T-helper 2 cell treated with Interferon-gamma antibody and Interleukin-4, amounts not matched to agents 5 μg/mL and 100 μg/mL, for 36 hours (primary cell): ENCODE measurements at regions not wholly inside any gene's neighbourhood (a gene's known extent, or its start where the extent isn't known, plus 50 kb on each side); places are given as distances from the start of the nearest gene placed in this dataset.

Source experiments
- DNase-seq: peaks from one replicate; pipeline ENCODE4 v3.0.0; 2021; ENCODE audit warnings: low spot score
- H3K27ac Mint-ChIP-seq: one replicate; pipeline ENCODE4 v1.8.0; 2021; ENCODE audit warnings: mild to moderate bottlenecking, mixed read lengths
- H3K27me3 Mint-ChIP-seq: one replicate; pipeline ENCODE4 v1.8.0; 2021; ENCODE audit warnings: low read depth, mixed read lengths
- H3K36me3 Mint-ChIP-seq: one replicate; pipeline ENCODE4 v1.8.0; 2021; ENCODE audit warnings: low read depth, mixed read lengths
- H3K4me1 Mint-ChIP-seq: one replicate; pipeline ENCODE4 v1.8.0; 2021; ENCODE audit warnings: low read depth, mixed read lengths
- H3K4me3 Mint-ChIP-seq: one replicate; pipeline ENCODE4 v1.8.0; 2022; ENCODE audit warnings: mild to moderate bottlenecking, moderate library complexity, mixed read lengths
- H3K9me3 Mint-ChIP-seq: one replicate; pipeline ENCODE4 v1.8.0; 2021; ENCODE audit warnings: mixed read lengths

DNA sequence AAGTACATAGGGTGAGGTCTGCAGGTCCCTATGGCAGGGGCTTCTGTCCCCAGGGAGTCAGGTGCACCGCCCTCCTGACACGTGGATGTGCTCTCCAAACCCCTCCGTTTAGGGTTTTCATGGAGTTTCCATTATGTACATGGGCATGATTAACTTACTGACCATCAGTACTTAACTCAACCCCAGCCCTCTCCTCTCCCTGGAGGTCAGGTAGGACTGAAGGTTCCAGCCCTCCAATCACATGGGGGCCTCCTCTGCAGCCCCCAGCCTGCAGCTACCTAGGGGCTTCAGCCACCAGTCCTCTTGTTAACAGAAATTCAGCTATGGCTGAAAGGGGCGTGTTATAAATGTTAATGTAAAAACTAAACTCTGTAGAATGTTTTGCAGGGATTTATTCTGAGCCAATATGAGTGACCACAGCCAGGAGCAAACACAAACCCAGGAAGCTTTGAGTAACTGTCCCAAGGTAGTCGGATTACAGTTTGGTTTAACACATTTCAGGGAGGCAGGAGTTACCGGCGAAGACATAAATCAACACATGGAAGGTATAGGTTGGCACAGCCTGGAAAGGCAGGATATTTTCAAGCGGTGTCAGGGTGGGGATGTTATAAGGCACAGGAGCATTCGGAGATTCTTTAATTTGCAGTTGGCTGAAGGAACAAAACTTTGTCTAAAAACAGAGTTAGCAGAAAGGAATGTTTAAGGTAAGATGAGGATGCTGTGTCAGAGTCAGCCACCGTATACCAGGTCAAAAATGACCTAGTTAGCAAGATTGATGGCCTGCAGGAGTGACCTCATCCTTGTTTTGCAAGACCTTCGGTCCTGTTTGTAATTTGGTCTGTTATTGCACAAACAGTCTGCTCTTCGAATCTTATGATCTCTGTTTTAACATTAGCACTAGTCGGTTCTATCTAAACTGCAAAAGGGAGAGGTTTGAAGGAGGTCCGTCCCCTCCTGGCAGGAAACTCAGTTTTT lies 75.2 kb downstream of the TNFAIP2 start:
- no peaks in the 10 kb centered on the region for H3K4me1 Mint-ChIP-seq
- no peak overlapping the region for H3K4me3 Mint-ChIP-seq
- no peak overlapping the region for H3K27ac Mint-ChIP-seq
- no peak for DNase-seq
- peaks cover 2% of the 10 kb centered on the region for H3K27me3 Mint-ChIP-seq
- no peaks in the 10 kb centered on the region for H3K36me3 Mint-ChIP-seq
- H3K9me3 Mint-ChIP-seq: no peaks in the 10 kb centered on the region

DNA sequence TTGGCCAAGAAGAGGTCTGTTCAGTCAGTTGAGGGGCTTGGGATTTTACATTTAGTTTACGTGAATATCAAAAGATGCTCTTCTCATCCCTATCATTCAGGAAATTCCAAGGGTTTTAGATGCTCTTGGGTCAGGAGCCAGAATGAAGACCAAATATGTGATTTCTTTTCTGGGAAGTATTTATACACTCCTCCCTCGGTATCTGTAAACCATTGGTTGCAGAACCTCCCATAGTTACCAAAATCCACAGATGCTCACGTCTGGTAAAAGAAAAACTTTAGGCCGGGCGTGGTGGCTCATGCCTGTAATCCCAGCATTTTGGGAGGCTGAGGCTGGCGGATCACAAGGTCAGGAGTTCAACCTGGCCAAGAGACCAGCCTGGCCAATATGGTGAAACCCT lies 75.9 kb downstream of the TNFAIP2 start:
- H3K9me3 Mint-ChIP-seq: peaks cover 6% of the 10 kb centered on the region
- no peak overlapping the region for H3K27ac Mint-ChIP-seq
- no peaks in the 10 kb centered on the region for H3K36me3 Mint-ChIP-seq
- peaks cover 2% of the 10 kb centered on the region for H3K27me3 Mint-ChIP-seq
- no peaks in the 10 kb centered on the region for H3K4me1 Mint-ChIP-seq
- no peak for DNase-seq
- H3K4me3 Mint-ChIP-seq: no peak overlapping the region

DNA sequence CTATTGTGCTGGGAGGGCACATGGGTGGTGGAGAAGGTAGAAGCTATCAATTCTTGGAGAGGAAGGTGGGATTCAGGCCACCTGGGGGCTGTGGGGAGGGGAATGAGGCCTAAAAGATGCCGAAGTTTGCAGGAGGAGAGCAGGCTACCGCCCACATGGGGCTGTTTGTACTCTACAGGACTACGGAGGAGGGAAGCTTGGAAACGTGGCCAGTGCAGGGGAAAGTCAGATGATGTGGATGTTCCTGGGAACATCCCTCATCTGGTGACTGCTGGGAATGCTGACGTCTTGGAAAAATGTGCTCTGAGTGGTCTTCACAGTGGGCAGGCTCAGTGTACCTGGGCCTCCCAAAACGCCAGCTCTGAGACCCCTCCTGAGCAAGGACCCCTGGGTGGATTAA lies 78.5 kb downstream of the TNFAIP2 start:
- Mint-ChIP-seq H3K4me3 (no peak overlapping the region), H3K9me3 (peaks cover 13% of the 10 kb centered on the region), H3K27me3 (peaks cover 6% of the 10 kb centered on the region), H3K27ac (no peak overlapping the region), H3K36me3 (no peaks in the 10 kb centered on the region), H3K4me1 (no peaks in the 10 kb centered on the region)
- DNase-seq: no peak

DNA sequence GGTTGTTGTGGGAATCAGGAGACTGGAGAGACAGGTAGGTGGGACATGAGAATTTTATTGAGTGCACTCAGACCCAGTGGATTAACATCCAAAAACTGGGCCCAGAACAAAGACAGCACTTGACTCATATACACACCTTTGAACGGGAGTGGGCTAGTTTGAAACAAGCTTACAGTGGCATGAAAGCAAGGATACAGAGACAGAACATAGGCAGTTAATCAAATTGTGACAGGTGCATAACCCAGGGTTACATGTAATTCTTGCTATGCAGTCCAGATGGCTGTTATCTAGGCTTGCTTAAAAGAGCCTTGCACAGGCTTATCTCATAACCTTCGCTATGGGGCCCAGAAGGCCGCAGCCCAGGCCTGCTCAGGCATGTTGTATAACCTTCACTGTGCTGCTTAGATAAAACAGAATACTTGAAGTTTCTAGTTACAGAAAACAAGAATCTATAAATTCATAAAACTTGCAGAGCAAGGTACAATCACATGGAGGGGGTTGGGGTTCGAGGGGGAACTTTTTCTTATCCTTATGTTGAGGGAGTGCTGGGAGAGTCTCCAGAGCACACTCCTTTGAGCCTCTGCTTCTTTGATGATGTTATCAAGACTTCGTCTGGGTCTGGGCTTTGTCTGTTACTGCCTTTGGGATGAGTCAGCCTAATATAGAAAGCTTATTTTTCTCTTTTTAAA lies 81.7 kb downstream of the TNFAIP2 start:
- H3K27me3 Mint-ChIP-seq: peaks cover 23% of the 10 kb centered on the region
- no peak overlapping the region for H3K27ac Mint-ChIP-seq
- DNase-seq: no peak
- H3K4me1 Mint-ChIP-seq: no peaks in the 10 kb centered on the region
- H3K9me3 Mint-ChIP-seq: peaks cover 13% of the 10 kb centered on the region
- no peaks in the 10 kb centered on the region for H3K36me3 Mint-ChIP-seq
- no peak overlapping the region for H3K4me3 Mint-ChIP-seq

DNA sequence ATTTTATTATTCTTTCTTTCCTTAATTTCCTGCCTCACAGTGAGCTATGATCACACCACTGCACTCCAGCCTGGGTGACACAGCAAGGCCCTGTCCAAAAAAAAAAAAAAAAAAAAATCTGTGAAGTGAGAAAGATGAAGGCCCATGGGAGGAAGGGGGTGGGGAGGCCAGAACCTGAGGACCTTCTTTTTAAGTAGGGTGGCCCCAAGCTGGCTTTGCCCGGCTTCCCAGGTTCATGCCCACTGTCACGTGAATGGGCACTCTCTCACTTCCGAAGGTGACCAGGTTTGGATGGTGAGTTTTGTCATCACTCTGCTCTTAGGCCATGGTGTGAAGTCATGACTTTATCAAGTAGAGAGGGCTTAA lies 82.3 kb downstream of the TNFAIP2 start:
- Mint-ChIP-seq H3K4me3 (no peak overlapping the region), H3K36me3 (no peaks in the 10 kb centered on the region), H3K27me3 (peaks cover 26% of the 10 kb centered on the region), H3K9me3 (peaks cover 13% of the 10 kb centered on the region), H3K27ac (no peak overlapping the region), H3K4me1 (no peaks in the 10 kb centered on the region)
- DNase-seq: no peak

DNA sequence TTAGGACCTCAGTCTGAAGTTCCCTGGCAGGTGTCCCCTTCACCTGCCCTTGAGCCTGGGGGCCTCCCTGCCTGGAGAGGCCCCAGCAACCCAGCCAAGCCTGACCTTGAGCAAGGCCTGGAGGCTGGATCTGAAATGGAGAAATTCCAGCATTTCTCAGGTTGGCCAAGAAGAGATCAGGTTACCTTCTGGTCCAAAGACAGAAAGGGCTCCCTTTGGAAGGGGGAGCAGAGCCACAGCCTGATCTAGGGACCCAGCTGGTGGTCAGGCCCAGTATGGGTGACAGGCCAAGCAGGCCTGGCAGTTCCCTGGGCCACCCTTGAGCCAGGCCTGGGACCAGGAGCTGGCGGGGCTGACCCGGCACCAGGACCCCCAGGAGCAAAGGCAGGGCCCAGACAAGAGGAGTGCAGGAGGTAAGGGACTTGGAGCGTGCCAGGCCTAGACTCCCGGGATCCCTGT lies 82.8 kb downstream of the TNFAIP2 start:
- Mint-ChIP-seq H3K27me3 (peaks cover 26% of the 10 kb centered on the region), H3K27ac (no peak overlapping the region), H3K4me1 (no peaks in the 10 kb centered on the region), H3K9me3 (peaks cover 13% of the 10 kb centered on the region), H3K36me3 (no peaks in the 10 kb centered on the region), H3K4me3 (no peak overlapping the region)
- no peak for DNase-seq

DNA sequence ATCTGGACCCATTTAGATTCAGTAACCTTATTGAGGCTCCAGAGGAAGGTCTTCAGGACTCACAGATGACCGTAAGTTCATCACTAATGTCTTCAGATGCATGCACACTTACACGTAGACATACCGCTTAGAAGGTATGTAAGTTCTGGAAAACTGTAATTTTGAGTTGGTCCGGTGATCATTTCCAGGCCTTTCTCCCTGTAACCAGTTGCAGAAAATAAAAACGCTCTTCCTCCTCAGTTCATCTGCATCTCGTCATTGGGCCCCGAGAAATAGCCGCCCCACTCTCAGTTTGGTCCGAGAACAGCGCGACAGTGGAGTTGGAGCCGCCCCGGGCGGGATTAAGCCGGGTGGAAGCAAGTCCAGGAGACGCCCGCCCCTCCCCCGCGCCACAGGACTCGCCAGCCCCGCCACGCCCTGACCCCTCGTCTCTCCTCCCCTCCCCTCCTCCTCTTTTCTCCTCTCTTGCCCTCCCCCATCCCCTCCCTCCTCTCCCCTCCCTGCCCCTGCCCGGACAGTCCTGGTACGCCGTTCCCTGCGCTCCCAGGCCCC lies 83.7 kb downstream of the TNFAIP2 start:
- H3K9me3 Mint-ChIP-seq: peaks cover 13% of the 10 kb centered on the region
- H3K27me3 Mint-ChIP-seq: peaks cover 27% of the 10 kb centered on the region
- H3K27ac Mint-ChIP-seq: no peak overlapping the region
- no peak overlapping the region for H3K4me3 Mint-ChIP-seq
- H3K4me1 Mint-ChIP-seq: no peaks in the 10 kb centered on the region
- no peaks in the 10 kb centered on the region for H3K36me3 Mint-ChIP-seq
- no peak for DNase-seq

DNA sequence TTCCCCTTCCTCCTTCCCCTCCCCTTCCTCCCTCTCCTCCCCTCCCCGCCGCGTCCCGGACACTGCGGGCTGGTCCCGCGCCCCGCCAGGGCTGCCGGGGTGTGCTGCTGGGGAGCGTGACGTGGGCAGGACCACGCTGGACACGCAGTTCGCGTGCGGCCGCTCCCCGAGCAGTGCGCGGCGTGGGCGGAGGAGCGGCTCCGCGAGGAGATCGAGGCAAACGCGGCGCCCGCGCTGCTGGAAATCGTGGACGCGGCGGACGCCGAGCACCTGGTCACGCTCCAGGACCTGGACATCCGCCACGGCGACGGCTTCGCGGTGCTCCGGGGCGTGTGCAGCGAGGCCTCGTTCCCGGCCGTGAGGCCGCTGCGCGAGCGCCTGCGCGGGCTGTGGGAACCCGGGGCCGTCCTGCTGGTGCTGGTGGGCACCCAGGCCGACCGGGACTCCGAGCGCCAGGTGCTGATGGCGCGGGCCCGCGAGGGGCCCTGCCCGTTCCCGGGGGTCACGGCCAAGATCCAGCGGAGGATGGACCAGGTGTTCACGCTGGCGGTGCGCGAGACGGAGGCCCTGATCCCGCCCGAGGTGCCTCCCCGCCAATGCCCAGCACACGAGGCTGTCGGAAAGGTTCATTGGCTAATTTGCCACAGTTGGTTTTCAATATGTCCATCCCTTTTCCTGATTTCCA lies 84.3 kb downstream of the TNFAIP2 start:
- H3K4me3 Mint-ChIP-seq: no peak overlapping the region

DNA sequence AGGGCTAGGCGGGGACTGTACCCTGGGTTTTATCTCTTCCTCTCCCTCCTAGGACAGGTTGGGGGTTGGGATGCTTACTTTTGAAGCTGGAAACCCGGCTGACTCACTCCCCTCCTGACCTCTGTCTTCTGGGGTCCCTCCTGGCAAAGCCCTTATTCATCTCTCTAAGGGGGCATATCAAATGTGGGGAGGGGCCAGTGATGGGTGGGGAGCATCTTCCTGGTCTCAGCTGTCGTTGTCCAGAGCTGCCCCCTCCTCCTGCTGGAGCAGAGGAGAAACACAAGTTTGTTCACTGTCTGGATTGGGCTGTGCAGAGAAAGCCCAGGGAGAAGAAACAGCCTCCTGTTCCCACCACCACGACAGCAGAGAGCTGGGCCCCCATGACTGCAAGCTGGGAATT lies 85.8 kb downstream of the TNFAIP2 start:
- no peaks in the 10 kb centered on the region for H3K36me3 Mint-ChIP-seq
- no peaks in the 10 kb centered on the region for H3K4me1 Mint-ChIP-seq
- no peak overlapping the region for H3K4me3 Mint-ChIP-seq

More for the DNA sequence above, 84.3 kb downstream of the TNFAIP2 start:
- Mint-ChIP-seq H3K27me3 (peaks cover 31% of the 10 kb centered on the region), H3K4me1 (no peaks in the 10 kb centered on the region), H3K27ac (no peak overlapping the region), H3K9me3 (peaks cover 13% of the 10 kb centered on the region), H3K36me3 (no peaks in the 10 kb centered on the region)
- no peak for DNase-seq

DNA sequence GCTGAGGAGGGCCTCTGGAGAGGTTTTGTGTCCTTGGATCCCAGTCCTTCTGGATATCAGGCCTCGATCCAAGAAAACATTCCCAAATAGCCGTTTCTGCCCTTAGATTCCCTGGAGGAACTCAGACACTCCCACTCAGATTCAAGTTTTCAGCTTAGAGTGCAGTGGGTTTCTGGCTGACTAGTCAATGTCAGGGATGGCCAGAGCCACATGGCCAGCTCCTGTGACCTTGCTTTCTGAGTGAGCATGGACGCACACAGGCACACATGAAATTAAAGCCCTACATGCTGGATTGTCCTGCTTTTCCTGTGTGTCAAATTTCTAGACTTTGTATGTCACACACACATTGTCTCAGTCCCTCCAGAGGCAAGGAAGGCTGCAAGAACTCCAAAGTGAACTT lies 86.2 kb downstream of the TNFAIP2 start:
- Mint-ChIP-seq H3K4me3 (no peak overlapping the region), H3K36me3 (no peaks in the 10 kb centered on the region), H3K27ac (no peak overlapping the region), H3K27me3 (peaks cover 33% of the 10 kb centered on the region), H3K9me3 (peaks cover 5% of the 10 kb centered on the region), H3K4me1 (no peaks in the 10 kb centered on the region)
- DNase-seq: no peak

More for the DNA sequence above, 85.8 kb downstream of the TNFAIP2 start:
- Mint-ChIP-seq H3K27ac (no peak overlapping the region), H3K27me3 (peaks cover 31% of the 10 kb centered on the region), H3K9me3 (peaks cover 8% of the 10 kb centered on the region)
- no peak for DNase-seq

DNA sequence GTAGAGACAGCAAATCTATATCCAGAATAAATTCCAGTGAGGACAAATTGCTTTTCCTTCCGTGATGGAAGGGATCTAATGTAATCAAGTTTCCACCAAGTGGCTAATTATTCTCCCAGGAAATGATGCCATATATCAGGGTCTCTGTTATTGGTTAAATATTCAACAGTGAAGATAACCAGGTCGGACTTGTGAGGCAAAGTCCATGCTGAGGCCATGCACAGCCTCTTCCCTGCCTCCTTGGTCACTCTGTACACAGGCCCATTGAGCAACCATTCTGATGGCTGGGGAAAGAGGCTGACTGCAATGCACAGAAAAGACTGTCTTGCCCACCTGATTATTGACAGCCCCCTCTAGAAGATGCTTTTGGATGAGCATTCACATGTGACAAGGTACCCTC lies 90.1 kb downstream of the TNFAIP2 start:
- Mint-ChIP-seq H3K27ac (no peak overlapping the region), H3K4me3 (no peak overlapping the region), H3K36me3 (no peaks in the 10 kb centered on the region), H3K9me3 (no peaks in the 10 kb centered on the region), H3K27me3 (peaks cover 29% of the 10 kb centered on the region), H3K4me1 (no peaks in the 10 kb centered on the region)
- DNase-seq: no peak

DNA sequence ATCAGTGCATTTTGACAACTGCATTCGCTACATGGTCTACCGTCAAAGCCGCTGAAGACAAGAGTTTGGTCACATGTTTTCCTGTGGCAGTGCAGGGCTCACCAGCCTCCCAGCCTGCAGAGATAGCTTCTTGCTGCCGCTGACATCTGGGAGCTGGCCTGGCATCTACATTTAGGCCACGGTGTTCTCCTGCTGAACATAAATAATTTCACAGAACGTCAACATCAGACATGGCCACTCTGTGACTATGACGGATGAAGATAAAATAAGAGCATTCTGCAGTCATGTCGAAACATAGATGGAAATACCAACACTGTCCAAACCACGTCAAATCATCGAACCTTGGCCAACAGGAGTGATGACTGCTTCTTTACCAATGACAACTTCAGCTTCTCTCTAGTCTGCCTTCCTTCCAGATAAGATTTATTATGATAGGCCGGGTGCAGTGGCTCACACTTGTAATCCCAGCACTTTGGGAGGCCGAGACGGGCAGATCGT lies 91.2 kb downstream of the TNFAIP2 start:
- Mint-ChIP-seq H3K27me3 (peaks cover 27% of the 10 kb centered on the region), H3K9me3 (no peaks in the 10 kb centered on the region), H3K4me3 (no peak overlapping the region), H3K36me3 (no peaks in the 10 kb centered on the region), H3K4me1 (no peaks in the 10 kb centered on the region), H3K27ac (no peak overlapping the region)
- DNase-seq: no peak

DNA sequence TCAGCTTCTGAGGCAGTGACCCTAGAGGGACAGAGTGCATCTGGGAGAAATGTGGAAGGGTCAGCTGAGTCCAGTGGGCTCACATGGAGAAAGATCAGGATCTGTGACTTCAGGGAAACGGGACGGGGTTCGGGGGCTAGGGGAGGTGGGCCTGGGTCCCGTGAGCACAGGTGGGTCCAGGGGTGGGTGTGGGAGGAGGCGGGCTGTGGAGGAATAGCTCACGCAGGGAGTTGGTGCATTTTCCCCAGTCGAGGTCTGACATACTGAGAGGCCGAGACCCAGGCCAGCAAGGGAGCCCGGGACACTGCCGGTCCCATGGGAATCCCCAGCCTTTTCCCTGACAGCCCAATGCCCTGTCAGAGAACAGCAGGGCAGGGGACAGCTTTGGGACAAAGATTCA lies 93.1 kb downstream of the TNFAIP2 start:
- Mint-ChIP-seq H3K4me3 (no peak overlapping the region), H3K4me1 (no peaks in the 10 kb centered on the region), H3K27me3 (peaks cover 29% of the 10 kb centered on the region), H3K27ac (no peak overlapping the region), H3K36me3 (no peaks in the 10 kb centered on the region), H3K9me3 (no peaks in the 10 kb centered on the region)
- DNase-seq: no peak
